IPS DF 4.7 (cell line): ENCODE measurements at regions not wholly inside any gene's neighbourhood (a gene's known extent, or its start where the extent isn't known, plus 50 kb on each side); places are given as distances from the start of the nearest gene placed in this dataset.
"Not testable (repeated sequence)": the region's sequence is repeated elsewhere in the genome, so short reads cannot be mapped to it uniquely, and the experiment has no call there.

Source experiments
- DNase-seq: peaks from one replicate; pipeline ENCODE4 v3.0.0-alpha.2; 2013; ENCODE audit warnings: low spot score; ENCODE audit errors: extremely low read depth

DNA sequence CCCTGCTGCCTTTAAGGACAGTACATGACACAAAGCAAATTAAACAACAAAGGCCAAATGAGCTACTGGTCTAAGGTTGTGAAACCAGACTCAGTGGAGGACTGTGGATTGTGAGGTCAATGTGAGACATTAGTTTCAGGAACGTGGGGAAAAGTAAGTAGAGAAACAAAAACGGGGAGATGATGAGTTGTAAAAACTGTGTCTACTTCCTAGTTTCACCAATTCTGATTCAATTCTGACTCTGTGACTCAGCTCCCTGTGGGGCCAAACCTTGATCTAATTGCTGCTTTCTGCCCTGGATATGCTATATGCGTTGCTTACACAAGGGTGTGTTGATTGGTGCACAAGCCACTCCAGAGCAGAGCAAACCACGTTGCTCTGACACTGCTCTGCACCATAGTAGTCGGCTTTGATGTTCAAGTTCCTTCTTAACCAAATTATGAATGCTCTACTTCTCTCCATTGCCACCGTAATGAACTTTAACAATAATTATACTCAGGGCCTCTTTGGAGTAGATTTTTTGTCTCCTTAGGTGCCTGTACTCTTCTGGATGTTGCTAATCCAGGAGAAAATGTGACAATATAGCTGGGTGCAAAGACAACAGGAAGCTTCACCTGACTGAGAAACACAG is 1640.1 kb upstream of the CELF4 start:
- no peak for DNase-seq

DNA sequence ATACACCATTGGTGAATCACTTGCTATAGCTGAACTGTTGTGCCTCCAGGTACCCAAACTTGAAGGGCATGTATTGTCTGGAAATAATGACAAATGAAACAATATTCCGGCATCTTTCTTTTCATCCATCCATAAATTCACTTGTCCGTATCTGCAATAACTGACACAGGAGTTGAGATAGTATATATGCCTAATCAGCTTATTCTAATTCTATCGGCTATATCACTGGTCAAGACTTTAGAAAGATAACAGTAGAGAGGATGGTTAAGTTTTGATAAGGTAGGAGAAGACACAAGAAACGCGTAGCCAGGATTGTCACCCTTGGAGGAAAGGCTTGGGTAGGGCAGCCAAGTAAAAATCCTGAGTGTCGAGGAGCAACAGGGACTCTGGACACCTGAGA is 1634.6 kb upstream of the CELF4 start:
- DNase-seq: no peak

DNA sequence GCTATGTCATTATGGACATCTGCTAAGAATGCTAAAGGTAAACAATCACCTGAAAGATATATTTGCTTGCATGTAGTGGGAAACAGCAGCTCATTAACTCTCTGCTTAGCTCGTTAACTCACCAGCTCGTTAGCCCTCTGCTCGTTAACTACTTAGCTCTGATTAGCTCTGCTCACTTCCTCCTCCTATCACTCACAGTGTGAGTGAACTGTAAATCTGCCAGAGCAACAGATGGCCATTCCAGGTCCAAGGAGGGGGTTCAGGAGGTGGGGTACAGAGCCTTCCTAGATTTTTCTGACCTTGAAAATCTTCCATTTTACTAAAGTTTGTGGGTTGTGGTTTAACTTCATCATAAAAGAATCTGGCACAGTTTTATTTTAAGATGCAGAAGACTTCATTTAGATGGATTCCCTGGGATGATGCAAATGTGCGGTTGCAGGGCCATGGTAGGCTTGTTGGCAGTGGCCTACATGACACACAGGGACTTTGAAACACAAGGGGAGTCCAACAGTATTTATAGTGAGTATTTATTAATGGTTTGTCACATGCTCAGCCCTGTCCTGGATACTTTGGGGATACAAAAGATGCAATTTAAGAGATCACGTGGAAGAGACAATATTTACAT is 1633.7 kb upstream of the CELF4 start:
- no peak for DNase-seq

DNA sequence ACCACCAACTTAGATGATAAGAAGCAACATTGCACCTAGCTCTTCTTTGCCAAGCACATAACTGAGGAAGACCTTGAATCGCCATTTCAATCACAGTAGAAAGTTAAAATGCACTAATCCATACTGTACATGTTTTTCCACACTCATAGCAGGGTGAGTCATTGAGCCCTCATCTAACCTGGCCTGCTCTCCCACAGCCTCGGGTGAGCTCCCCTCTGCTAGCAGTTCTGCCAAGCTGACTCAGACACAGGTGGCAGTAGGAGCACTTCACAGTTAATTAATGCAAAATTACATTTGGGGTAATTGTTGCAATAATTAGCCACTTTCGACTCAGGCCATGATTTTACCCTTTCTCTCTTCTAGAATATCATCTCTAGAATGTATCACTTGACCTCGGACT is 1632.8 kb upstream of the CELF4 start:
- no peak for DNase-seq

- DNase-seq: no peak
Measured at GRCh38 chr18:39191931-39192330, 1626.3 kb upstream of the CELF4 start.

GRCh38 chr18:39191058-39191457 is 1625.5 kb upstream of the CELF4 start:
- DNase-seq: no peak

GRCh38 chr18:39190508-39190907 is 1624.9 kb upstream of the CELF4 start:
- DNase-seq: no peak

- DNase-seq: no peak
Measured at GRCh38 chr18:39188278-39188677, 1622.7 kb upstream of the CELF4 start.

DNA sequence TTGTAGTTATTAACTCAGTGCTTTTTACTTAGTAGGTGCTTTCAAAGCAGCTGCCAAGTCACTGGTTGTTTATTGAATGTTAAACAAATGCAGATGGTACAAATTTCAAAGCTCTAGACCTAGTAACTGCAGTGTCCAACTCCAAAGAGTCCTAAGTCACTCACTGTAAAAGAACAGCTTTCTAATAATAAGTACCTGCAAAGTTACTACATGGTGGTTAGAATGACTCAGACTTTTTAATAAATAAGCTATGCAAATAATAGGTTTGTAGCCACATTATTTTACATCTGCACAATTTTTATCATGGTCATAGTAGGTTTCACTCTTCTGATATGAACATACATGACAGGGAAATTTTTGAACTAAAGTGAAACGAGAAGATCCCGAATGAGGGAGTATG is 1620.4 kb upstream of the CELF4 start:
- DNase-seq: no peak

GRCh38 chr18:39184176-39184575 is 1618.6 kb upstream of the CELF4 start:
- no peak for DNase-seq

- DNase-seq: no peak
Measured at GRCh38 chr18:39178166-39178565, 1612.6 kb upstream of the CELF4 start.

- DNase-seq: no peak
Measured at GRCh38 chr18:39172695-39173421, 1607.3 kb upstream of the CELF4 start.

DNA sequence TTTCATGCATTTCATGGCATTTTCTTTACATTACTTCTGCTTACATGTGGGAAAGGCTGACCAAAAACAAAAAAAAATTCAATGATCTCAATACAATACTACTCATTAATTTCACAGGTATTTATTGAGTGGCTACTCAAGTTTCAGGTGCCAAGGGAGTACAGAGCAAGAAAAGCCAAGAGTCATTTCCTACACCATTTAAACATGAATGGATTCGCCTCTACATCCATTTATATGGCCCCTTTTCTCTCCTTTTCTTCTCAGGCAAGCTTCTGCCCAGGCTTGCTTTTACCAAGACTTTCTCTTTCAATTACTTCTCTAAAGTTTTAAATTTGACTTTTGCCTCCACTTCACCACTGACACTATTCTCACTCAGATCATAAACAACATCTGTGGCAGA is 1603.1 kb upstream of the CELF4 start:
- no peak for DNase-seq

- DNase-seq: no peak
Measured at GRCh38 chr18:39167990-39168389, 1602.4 kb upstream of the CELF4 start.

DNA sequence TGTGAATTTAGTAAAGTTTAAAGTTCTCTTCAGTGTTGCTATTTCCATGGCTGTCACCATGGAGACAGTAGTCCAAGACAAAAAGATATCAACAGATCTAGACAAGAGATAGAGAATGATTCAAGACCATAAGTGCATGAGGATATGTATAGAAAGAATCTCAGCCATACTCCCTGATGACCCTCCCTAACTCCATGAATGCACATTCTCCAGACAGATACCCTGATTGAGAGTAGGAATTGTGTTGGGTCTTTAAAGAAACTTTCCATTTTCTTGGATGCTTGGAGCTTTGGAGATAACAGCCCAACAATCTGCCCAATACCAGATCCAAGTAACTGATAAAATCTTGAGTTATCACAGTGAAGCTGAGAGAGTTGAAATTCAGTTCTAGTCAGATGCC is 1601.2 kb upstream of the CELF4 start:
- DNase-seq: no peak

GRCh38 chr18:39162013-39162827 is 1596.6 kb upstream of the CELF4 start:
- DNase-seq: no peak

DNA sequence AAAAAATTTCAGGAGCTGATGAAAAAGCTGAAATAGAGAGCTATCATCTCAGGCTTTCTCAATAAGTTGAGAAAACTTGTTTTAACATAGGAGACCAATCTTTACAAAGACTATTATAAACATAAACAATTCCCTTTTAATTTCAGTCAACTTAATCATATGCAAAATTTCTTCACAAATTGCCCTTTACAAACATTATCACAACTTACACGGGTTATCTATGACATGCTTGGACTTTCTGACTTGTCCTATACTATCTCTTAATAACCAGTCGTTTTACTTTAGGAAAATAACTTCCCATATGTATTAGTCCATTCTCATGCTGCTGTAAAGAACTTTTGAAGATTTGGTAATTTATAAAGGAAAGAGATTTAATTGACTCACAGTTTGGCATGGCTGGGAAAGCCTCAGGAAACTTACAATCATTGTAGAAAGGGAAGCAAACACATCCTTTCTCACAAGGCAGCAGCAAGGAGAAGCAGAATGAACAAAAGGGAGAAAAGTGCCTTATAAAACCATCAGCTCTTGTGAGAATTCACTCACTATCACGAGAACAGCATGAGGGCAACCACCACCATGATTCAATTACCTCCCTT is 1583.7 kb upstream of the CELF4 start:
- DNase-seq: no peak

DNA sequence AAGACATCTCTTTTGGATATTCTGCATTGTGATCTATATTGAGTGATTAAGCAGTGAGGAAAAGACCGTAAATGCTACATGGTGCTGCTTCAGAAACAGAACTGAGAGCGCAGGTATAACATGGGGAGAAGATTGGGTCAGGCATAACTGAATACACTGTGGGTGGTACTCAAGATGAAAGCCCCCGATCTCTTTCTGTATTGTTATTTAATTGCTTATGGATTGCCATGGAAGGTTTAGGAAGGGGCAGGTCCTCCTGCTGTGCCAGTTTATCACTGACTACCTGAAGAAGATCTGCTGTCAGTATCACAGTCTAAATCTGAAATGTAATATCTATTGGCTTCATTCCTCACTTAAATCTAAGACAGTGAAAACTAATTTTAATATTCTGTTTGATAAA is 1568.7 kb upstream of the CELF4 start:
- DNase-seq: peak; percentile 5

- not testable (repeated sequence) for DNase-seq
Measured at GRCh38 chr18:39127538-39127937, 1561.9 kb upstream of the CELF4 start.

DNA sequence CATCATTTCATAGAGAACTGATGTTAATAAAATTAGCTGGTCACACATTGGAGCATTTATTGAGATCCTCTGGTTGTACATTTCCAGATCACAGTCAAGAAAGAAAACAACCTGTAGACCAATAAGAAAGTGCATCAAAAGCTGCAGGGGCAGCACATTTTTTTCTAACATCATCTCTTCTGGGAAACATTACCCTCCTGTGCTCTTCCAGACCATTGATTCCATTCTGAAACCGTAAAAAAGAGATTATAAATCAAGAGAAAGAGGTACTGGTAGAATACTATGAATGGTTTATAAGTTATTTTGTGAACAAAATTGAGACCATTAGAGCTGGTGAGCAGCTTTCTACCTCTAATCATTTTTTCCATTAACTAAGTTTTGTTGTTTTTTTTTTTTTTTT is 1548.2 kb upstream of the CELF4 start:
- DNase-seq: no peak

DNA sequence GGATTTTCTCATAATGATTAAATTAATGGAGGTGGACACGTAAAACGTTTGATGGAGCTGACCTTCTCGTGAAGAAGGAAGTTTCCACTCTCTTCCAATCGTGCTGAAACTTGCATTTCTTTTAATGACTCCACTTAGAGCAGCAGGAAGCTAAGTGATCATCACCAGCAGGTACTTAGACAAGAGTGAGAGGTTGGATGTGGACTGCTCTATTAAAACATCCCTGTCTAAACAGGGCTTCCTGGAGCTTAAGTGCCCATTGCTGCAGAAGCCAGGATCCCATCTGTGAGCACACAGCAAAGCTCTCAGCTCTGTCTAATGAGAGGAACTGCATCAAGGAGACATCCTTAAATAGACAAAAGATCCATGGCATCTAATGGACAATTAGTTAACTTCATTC is 1539.5 kb upstream of the CELF4 start:
- no peak for DNase-seq

- DNase-seq: no peak
Measured at GRCh38 chr18:39072970-39073369, 1507.4 kb upstream of the CELF4 start.
